NCI-H226 (cell line): ENCODE measurements at regions not wholly inside any gene's neighbourhood (a gene's known extent, or its start where the extent isn't known, plus 50 kb on each side); places are given as distances from the start of the nearest gene placed in this dataset.
"Not testable (repeated sequence)": the region's sequence is repeated elsewhere in the genome, so short reads cannot be mapped to it uniquely, and the experiment has no call there.

Experiments used
- DNase-seq: peaks from one replicate; pipeline ENCODE4 v3.0.0-alpha.2; 2015

DNA sequence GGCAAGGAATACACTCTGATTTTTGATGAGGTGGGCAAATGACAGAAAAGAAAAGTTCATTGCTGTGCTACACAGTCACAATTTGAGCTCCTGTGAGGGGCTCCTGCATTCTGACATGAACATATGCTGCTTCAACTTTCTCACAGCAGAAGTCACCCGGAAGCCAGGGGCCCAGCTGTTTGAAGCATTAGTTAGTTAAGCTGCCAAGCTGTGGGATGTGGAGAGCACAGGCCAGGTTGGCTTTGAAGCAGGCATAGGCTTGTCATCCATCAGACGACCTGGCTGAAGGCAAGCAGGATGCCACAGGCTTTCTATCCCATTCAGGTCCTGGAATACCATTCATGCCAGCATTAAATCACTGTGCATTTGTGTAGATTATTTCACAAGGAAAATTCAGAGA, 63.1 kb downstream of the MTNR1B start:
- DNase-seq = no peak

DNA sequence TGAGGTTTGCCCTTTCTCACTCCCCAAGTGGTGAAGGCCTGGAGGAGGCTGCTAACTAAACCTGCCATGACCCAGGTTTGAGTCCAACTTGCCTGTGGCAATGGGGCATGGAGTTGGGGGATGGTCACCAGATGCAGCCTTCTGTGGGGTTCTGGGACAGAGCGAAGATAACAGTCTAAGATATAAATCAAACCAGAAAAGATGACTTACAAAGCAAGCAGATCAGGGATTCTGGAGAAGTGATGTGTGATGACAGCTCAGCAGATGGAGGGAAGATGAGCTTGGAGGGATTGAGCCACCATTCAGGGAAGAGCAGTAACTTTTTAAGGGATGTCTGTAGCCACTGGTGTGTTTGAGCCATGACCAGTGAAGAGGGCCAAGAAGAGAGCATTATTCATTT, 63.6 kb downstream of the MTNR1B start:
- no peak for DNase-seq

DNA sequence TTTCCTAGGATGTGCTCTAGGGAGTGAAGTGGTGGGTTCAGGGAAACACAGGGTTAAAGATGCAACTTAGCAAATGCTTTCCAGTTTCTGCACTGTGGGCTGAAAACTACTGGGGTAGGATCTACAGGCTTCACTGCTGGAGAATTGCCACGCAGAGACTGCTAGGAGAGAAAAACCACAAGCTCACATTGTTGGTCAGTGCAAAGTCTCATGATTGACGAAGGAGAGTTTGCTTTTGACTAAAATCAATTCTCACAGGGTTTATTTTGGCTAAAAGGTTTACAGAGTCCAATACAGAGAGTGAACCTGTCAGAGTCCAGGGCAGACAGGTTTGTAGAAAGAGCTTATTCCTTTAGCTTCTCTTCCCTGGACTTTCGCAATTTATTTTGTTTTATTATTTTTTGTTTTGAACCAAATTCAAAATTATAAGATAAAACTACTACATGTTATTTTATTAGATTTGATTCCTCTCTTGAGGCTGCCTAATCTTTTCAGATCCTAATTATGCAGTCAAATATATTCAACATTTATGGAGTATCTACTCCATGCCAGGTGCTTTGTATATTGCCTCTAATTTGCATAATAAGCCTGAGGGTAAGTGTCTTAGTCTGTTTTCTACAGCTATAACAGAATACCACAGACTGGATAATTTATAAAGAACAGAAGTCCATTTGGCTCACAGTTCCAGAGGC, 64.7 kb downstream of the MTNR1B start:
- DNase-seq = no peak

DNA sequence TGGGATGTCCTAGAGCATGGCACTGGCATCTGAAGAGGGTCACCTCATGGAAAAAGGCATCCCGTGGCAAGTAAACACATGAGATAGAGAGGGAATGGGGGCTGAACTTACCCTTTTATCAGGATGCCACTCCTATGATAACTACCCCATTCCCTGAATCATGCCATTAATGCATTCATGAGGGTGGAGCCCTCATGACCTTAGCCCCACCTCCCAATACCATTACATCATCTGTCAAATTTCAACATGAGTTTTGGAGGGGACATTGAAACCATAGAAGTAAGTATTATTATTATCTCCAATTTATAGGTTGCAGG, 65.2 kb downstream of the MTNR1B start:
- DNase-seq = no peak

DNA sequence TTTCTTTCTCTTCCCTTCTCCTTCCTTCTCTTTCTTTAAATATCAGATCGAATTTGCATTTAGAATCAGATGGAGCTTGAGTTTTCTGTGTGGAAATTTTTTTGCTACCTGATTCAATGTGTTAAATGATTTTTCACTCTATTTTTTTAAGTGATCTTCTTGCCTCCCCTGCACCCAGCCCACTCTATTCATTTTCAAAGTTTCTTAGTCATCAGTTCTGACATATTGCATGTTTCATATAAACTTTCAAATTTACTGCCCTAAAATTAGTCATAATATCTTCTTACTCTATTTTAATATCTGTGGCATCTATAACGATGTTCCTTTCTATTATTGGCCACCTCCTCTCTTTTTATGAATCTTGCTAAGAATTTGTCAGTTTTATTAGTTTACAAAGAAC, 69.1 kb downstream of the MTNR1B start:
- DNase-seq = no peak

DNA sequence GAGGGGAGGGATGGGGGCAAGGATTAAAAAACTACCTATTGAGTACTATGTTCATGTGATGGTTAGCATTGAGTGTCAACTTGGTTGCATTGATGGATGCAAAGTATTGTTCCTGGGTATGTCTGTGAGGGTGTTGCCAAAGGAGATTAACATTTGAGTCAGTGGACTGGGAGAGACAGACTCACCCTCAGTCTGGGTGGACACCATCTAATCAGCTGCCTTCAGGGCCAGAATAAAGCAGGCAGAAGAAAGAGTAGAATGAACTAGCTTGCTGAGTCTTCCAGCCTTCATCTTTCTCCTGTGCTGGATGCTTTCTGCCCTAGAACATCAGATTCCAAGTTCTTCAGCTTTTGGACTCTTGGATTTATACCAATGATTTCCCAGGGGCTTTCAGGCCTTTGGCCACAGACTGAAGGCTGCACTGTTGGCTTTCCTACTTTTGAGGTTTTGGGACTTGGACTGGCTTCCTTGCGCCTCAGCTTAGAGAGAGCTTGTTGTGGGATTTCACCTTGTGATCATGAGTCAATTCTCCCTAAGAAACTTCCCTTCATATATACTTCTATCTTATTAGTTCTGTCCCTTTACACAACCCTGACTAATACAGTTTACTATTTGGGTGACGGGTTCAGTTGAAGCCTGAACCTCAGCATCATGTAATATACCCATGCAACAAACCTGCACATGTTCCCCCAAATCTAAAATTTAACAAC, 70.2 kb downstream of the MTNR1B start:
- DNase-seq = no peak

DNA sequence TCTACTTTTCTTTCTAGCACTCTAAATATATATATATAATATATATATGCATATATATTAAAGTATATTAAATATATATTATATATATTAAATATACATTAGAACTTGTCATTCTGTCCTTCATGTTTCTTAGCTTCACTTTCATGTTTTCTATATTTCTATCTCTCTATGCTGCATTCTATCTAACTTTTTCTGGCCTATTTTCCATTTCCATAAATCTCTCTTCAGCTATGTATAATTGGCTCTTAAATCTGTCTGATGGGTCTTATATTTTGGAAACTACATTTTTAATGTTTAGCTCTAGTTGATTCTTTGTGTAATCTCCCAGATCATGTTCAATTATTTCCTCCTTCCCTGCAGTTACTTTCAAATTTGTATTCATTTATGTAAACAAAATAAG, 72.2 kb downstream of the MTNR1B start:
- DNase-seq = no peak

DNA sequence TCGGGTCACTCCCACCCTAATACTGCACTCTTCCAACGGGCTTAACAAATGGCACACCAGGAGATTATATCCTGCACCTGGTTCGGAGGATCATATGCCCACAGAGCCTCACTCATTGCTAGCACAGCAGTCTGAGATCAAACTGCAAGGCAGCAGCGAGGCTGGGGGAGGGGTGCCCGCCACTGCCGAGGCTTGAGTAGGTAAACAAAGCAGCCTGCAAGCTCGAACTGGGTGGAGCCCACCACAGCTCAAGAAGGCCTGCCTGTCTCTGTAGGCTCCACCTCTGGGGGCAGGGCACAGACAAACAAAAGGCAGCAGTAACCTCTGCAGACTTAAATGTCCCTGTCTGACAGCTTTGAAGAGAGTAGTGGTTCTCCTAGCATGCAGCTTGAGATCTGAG, 73.7 kb downstream of the MTNR1B start:
- DNase-seq = not testable (repeated sequence)

DNA sequence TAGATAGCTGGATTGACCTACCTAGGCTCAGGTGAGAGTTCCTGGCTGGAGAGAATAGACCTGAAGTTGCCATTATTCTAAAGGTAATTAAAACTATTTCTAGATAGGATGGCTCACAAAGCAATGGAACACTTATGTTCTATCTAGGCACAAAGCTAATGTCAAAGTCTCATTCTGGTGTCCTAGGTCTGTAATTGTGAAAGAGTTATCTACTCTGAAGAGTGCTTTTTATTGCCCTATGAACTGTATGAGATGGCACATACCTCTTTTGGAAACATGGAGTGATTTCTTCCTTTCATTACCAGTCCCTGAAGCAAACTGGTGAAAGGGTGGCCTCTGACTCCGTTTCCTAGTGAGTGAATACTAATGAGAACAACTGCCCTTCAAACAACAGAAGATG, 80.3 kb downstream of the MTNR1B start:
- DNase-seq = no peak

DNA sequence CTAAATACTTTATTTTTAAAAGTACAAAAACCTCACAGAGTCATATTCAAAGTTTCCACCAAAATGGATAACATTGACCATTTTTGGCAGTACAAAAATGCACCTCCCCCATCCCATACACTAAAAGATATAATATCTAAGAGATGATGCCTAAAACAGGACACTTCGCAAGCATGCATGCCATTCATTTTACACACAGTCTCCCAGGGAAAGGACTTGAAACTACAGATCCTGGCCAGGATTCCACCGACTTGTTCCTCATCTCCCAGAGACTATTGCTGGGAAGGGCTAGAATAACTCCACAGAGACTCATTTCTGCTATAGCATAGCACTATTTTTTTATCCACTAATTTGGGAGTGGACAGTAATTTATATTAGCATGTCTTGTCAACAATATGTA, 81.7 kb downstream of the MTNR1B start:
- peak; percentile 13 for DNase-seq

DNA sequence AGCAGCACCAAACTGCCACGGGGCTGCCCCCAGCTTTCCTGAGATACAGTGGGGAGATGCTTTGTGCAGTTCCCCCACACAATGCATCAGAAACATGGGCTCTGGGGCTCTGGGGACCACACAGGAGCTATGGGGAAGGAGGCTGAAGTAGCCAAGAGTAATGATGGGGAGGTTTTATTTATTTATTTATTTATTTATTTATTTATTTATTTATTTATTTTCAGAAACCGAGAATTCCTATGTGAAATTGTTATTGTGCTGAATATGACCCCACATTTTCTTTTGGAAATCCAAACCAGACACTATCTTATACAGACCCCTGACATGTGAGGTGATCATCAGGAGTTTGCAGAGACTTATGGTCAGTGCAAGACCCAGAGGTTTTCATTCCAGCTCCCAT, 84.4 kb downstream of the MTNR1B start:
- no peak for DNase-seq

DNA sequence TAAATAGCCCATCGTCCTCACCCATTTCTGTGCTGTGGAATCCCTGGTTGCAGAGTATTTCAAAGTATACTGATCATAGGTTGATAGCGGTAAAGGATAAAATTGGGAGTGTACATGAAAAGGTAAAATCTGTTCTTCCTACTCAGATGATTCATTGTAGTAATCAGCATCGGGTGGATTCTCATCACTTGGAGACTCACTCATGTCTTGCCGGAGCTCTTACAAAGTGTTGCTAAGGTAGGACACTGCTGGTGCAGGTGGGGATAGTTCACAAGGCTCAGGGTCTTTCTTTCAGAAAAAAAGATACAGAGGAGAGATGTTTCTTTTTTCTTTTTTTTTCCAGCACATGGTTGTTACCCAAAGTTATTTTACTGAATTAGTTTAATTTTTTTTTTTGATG, 84.8 kb downstream of the MTNR1B start:
- peak; percentile 31 for DNase-seq

DNA sequence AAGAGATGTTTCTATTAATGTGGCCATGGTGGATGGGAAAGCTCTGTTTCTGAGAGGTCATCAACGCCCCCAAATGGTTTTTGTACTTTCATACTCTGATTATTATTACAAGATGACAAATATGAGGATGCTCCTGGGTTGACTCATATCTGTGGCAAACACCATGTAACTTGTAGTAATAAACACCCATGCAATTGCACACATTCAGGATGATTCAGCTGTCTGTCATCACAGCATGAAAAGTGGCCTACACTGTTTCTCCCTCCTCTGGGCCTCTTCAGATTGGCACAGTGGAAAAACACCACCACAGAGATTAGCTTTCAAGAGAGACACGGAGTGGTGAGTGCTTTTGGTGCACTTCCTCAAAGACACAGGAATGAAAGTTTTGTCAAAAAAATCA, 85.4 kb downstream of the MTNR1B start:
- DNase-seq = peak; percentile 93

DNA sequence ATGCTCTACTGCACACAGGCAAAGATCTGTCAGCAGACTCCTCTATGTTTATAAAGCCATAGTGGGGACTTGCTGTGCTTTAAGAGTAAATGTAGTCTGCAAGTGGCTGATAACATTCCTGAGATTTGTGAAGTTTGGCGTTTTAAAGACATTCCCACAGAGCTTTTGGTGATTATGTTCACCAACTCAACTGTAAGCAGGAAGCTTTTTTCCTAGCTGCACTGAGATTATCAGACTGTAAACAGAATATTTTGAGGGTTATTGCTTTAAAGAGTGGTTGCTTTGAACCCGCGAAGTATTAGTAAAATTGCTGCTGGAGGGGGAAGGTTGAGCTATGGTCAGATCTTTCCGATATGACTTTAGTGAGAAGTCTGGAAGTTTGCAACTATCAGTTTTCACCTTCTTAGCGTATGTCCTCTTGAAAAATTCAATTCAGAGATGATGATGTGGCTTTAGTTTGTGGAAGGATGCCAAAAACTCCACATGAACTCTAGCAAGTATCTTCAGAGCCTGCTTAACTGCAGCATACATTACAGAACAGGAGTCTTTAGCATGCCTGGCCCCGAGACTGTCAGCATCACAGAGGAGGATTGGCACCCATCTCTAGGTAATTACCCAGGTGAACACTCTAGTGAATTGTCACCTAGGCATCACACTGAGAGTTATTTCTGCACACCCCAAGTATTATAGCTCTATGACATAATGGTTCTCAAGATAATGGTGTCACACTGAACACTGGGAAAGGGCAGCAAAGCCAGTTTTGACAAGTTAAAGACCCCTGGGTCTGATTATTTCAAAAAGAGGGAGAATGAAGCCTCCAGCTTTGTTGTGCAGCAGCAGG, 89.9 kb downstream of the MTNR1B start:
- no peak for DNase-seq

DNA sequence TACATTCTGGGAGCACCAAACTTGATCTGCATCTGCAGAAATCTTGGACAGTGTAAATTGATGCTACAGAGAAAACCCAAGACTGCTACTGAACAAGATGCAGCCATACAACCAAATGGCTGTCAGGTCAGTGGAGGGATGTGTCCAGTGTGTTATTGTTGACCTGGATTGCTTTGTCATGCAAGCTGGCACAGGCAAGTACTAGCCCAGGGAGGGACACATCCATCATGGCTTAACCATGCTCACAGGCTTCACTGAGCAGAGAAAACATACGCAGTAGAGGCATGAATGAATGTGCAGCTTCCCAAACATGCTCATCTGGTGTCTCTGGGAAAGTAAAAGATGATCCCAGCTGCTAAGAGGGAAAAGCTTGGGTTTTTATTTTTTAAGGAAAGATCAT, 93.6 kb downstream of the MTNR1B start:
- DNase-seq = no peak

DNA sequence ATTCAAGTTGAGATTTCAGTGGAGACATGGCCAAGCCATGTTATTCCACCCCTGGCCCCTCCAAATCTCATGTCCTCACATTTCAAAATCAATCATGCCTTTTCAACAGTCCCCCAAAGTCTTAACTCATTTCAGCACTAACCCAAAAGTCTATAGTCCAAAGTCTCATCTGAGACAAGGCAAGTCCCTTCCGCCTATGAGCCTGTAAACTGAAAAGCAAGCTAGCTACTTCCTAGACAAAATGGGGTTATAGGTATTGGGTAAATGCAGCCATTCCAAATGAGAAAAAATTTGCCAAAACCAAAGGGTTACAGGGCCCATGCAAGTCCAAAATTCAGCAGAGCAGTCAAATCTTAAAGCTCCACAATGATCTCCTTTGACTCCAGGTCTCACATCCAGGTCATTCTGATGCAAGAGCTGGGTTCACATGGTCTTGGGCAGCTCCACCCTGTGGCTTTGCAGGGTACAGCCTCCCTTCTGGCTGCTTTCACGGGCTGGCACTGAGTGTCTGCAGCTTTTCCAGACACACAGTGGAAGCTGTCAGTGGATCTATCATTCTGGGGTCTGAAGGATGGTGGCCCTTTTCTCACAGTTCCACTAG, 95.7 kb downstream of the MTNR1B start:
- peak; percentile 23 for DNase-seq

DNA sequence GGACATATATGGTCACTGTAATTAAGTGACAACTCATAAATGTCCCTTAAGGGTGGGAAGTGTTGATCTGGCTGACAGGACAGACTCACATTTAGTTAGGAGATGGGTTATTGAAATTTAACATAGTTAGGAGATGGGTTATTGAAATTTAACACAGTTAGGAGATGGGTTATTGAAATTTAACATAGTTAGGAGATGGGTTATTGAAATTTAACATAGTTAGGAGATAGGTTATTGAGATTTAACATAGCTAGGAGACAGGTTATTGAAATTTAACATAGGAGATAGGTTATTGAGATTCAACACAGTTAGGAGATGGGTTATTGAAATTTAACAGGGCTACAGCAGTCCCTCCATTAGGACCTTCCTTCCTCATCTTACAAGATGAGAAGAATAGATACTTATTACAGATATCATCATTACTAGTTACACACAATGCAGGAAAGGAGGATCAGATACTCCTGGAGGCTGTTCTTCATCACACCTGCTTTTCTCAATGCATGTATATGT, 98.5 kb downstream of the MTNR1B start:
- DNase-seq = no peak

DNA sequence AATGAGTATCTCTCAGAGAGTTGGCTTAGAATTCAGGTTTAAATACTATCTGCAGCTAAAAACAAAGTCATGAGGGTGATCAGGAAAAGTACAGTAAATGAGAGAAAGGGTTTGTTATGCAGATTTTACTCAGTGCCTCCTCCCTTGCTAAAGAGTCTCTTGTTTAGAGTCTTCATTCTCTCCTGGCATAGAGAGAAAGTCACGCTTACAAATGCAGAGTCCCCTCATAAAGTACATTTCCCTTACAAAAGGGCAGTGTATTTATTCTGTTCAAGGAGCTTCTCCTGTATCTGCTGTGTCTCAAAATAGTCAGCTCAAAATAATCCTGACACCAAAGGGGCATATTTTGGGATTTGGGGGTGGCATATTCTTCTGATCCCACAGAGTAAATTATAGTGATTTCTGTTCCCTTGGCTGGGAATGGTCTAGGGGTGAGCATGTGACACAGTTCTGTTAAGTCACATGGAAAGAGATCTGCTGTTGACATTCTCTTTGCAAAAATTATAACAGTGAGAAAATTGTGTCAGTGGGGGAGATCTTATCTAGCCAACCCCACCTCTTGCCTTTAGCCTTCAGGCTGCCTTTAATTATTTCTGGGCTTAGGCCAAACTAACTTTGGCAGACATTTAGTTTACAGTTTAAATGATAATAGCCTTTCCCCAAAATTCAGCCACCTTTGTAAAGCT, 102.9 kb downstream of the MTNR1B start:
- no peak for DNase-seq

DNA sequence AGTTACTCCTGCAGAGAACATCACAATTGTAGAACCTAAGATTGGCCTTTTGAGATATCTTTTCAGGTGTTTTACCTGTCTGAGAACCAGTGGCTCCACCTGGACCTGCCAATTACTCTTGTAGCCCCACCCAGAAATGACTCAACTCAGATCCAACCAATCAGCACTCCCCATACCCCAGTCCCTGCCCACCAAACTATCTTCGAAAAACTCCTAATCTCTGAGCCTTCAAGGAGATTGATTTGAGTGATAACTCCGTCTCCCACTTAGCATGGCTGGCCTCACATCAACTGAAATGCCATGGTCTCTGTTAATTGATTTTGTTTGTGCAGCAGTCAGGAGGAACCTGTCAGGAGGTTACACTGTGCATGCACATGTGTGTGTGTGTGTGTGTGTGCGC, 103.6 kb downstream of the MTNR1B start:
- DNase-seq = no peak

DNA sequence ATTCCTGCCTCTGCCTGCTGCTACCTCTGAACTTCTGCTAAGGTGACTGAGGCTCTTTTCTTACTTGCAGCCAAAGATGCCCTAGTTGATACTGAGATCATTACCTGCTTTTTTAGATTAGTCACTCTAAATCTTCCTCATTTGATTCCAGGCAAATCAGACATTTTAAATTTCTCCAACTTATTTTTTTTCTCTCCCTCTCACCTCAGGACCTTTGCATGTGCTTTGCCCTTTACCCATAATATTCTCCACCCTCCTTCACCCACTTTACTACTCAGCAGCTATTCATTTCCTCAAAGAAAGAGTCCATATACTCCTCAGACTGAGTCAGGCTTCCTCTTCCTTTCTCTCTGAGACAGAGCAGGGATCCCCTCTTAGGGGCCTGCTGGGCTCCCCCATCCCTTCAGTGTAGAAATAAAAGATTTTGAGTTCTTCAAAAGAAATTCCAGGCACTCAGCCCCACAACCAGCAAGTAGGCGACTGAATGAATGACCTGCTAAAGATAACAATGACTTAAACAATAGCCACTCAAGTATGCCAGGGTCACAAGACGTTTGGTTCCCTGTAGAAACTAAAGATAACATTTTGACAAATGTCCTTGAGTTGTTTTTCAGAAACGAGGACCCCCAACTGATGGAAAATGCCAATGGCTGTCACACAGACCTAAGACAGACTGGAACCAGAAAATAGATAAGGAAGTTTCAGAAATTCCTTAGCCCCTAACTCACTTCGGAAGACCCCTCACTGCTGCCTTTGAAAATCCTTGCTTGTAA, 104.2 kb downstream of the MTNR1B start:
- DNase-seq = no peak

DNA sequence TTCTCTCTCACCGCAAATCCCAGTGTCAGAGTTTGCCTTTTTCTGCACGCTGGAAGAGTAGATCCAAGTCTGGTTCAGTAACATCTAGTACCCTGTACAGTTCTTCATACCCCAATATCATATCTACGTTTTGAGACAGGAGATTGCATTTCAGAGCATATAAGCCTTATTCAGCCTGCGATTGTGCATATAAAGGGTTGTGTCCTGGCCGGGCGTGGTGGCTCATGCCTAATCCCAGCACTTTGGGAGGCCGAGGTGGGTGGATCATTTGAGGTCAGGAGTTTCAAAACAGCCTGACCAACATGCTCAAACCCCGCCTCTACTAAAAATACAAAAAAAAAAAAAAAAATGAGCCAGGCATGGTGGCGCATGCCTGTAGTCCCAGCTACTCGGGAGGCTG, 104.9 kb downstream of the MTNR1B start:
- DNase-seq = no peak

DNA sequence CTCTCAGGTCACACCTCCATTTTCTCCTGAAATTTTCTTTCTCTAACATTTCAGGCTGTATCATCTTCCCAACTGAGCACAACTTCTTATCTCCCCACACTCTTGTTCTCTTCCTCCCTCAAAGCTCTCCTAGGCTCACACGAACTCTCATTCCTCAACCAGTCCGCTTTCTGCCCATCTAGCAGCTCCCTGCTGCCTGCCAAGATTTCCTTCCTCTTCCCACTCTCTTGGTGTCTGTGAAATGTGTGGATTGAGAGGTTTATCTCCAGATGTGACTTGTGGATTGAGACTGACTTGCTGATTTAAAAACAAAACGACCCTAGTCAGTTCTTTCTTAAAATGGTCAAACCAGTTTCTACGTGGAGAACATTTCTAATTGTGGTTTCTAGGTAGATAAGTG, 106.3 kb downstream of the MTNR1B start:
- DNase-seq = no peak
